ENCODE measurements at regions not wholly inside any gene's neighbourhood (a gene's known extent, or its start where the extent isn't known, plus 50 kb on each side); places are given as distances from the start of the nearest gene placed in this dataset.

GRCh38 chr11:11173316-11174025 is 179.6 kb downstream of the CSNK2A3 start:
- DNase-seq: no peak
- Histone ChIP-seq H3K4me3 (no peak overlapping the region), H2AFZ (no peak overlapping the region), H4K20me1 (ENCODE audit: insufficient read depth) (no peaks in the 10 kb centered on the region), H3K79me2 (ENCODE audit: low read depth) (no peaks in the 10 kb centered on the region), H3K9me3 (ENCODE audit: insufficient read depth, low read depth) (no peaks in the 10 kb centered on the region), H3K27ac (no peak overlapping the region), H3K36me3 (ENCODE audit: low read depth) (no peaks in the 10 kb centered on the region), H3K4me1 (replicated peaks; ENCODE audit: insufficient read depth) (no peaks in the 10 kb centered on the region), H3K4me2 (no peak overlapping the region), H3K9me2 (ENCODE audit: insufficient read depth) (no peaks in the 10 kb centered on the region), H3F3A (ENCODE audit: insufficient read depth, low read depth) (no peaks in the 10 kb centered on the region), H3K27me3 (ENCODE audit: insufficient read depth, low read depth) (no peaks in the 10 kb centered on the region)
- TF ChIP-seq, protein P1, sequence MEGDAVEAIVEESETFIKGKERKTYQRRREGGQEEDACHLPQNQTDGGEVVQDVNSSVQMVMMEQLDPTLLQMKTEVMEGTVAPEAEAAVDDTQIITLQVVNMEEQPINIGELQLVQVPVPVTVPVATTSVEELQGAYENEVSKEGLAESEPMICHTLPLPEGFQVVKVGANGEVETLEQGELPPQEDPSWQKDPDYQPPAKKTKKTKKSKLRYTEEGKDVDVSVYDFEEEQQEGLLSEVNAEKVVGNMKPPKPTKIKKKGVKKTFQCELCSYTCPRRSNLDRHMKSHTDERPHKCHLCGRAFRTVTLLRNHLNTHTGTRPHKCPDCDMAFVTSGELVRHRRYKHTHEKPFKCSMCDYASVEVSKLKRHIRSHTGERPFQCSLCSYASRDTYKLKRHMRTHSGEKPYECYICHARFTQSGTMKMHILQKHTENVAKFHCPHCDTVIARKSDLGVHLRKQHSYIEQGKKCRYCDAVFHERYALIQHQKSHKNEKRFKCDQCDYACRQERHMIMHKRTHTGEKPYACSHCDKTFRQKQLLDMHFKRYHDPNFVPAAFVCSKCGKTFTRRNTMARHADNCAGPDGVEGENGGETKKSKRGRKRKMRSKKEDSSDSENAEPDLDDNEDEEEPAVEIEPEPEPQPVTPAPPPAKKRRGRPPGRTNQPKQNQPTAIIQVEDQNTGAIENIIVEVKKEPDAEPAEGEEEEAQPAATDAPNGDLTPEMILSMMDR (conservative IDR thresholded peaks at IDR 0.05): no peak
- no peak for TF ChIP-seq EZH2 (IDR thresholded peaks at IDR 0.05; ENCODE audit: low read depth)
- intact Hi-C loops (cut with micrococcal nuclease; ENCODE audit: unreplicated experiment): no loop called here
- POLR2A ChIA-PET (ENCODE audit: unreplicated experiment): no interaction called here
- BruUV-seq (replicated peaks): no TSS peak
- CTCF ChIA-PET: no interaction called here

- Histone ChIP-seq H3K79me2 (ENCODE audit: low read depth) (no peaks in the 10 kb centered on the region), H3K4me3 (no peak overlapping the region), H3K9me2 (ENCODE audit: insufficient read depth) (no peaks in the 10 kb centered on the region), H3K27me3 (ENCODE audit: insufficient read depth, low read depth) (no peaks in the 10 kb centered on the region), H3K9me3 (ENCODE audit: insufficient read depth, low read depth) (no peaks in the 10 kb centered on the region), H3K36me3 (ENCODE audit: low read depth) (no peaks in the 10 kb centered on the region), H2AFZ (no peak overlapping the region), H3K4me1 (replicated peaks; ENCODE audit: insufficient read depth) (no peaks in the 10 kb centered on the region), H3K27ac (no peak overlapping the region), H3F3A (ENCODE audit: insufficient read depth, low read depth) (no peaks in the 10 kb centered on the region), H4K20me1 (ENCODE audit: insufficient read depth) (no peaks in the 10 kb centered on the region), H3K4me2 (no peak overlapping the region)
- CTCF ChIA-PET: no interaction called here
- no TSS peak for BruUV-seq (replicated peaks)
- POLR2A ChIA-PET (ENCODE audit: unreplicated experiment): no interaction called here
- intact Hi-C loops (cut with micrococcal nuclease; ENCODE audit: unreplicated experiment): no loop called here
- TF ChIP-seq EZH2 (IDR thresholded peaks at IDR 0.05; ENCODE audit: low read depth): no peak
- TF ChIP-seq, protein P1 (conservative IDR thresholded peaks at IDR 0.05): no peak
- DNase-seq: no peak
Measured at GRCh38 chr11:11171854-11172253, 181.2 kb downstream of the CSNK2A3 start.

- DNase-seq: no peak
- Histone ChIP-seq H3K4me1 (replicated peaks; ENCODE audit: insufficient read depth) (no peaks in the 10 kb centered on the region), H3K9me2 (ENCODE audit: insufficient read depth) (no peaks in the 10 kb centered on the region), H2AFZ (no peak overlapping the region), H3K4me2 (no peak overlapping the region), H3K9me3 (ENCODE audit: insufficient read depth, low read depth) (no peaks in the 10 kb centered on the region), H3K4me3 (no peak overlapping the region), H3F3A (ENCODE audit: insufficient read depth, low read depth) (no peaks in the 10 kb centered on the region), H3K27ac (no peak overlapping the region), H4K20me1 (ENCODE audit: insufficient read depth) (no peaks in the 10 kb centered on the region), H3K27me3 (ENCODE audit: insufficient read depth, low read depth) (no peaks in the 10 kb centered on the region), H3K36me3 (ENCODE audit: low read depth) (no peaks in the 10 kb centered on the region), H3K79me2 (ENCODE audit: low read depth) (no peaks in the 10 kb centered on the region)
- POLR2A ChIA-PET (ENCODE audit: unreplicated experiment): no interaction called here
- TF ChIP-seq EZH2 (IDR thresholded peaks at IDR 0.05; ENCODE audit: low read depth): no peak
- TF ChIP-seq, protein P1 (conservative IDR thresholded peaks at IDR 0.05): no peak
- intact Hi-C loops (cut with micrococcal nuclease; ENCODE audit: unreplicated experiment): no loop called here
- CTCF ChIA-PET: no interaction called here
- BruUV-seq (replicated peaks): no TSS peak
Measured at GRCh38 chr11:11171285-11171684, 181.8 kb downstream of the CSNK2A3 start.
